ENCODE measurements at regions not wholly inside any gene's neighbourhood (a gene's known extent, or its start where the extent isn't known, plus 50 kb on each side); places are given as distances from the start of the nearest gene placed in this dataset.

- intact Hi-C loops (cut with DNase I) = no loop called here
These were observed 92.6 kb downstream of the FAT3 start for GRCh38 chr11:92317222-92317621.

GRCh38 chr11:92317721-92318120 lies 93.1 kb downstream of the FAT3 start:
- intact Hi-C loops (cut with DNase I) = no loop called here
- DNase-seq = no peak

More at GRCh38 chr11:92317222-92317621, 92.6 kb downstream of the FAT3 start:
- DNase-seq = no peak

- intact Hi-C loops (cut with DNase I) = no loop called here
- no peak for DNase-seq
These were observed 97.6 kb downstream of the FAT3 start for GRCh38 chr11:92322225-92322624.

GRCh38 chr11:92324890-92325289 lies 100.3 kb downstream of the FAT3 start:
- DNase-seq = no peak
- intact Hi-C loops (cut with DNase I) = no loop called here

GRCh38 chr11:92325416-92325815 lies 100.8 kb downstream of the FAT3 start:
- intact Hi-C loops (cut with DNase I) = no loop called here
- DNase-seq = no peak

GRCh38 chr11:92329137-92329536 lies 104.5 kb downstream of the FAT3 start:
- intact Hi-C loops (cut with DNase I) = no loop called here
- DNase-seq = no peak

- intact Hi-C loops (cut with DNase I) = no loop called here
- no peak for DNase-seq
These were observed 105.0 kb downstream of the FAT3 start for GRCh38 chr11:92329646-92330045.

GRCh38 chr11:92330114-92330513 lies 105.5 kb downstream of the FAT3 start:
- DNase-seq = no peak
- intact Hi-C loops (cut with DNase I) = no loop called here

GRCh38 chr11:92332986-92333385 lies 108.4 kb downstream of the FAT3 start:
- no peak for DNase-seq
- intact Hi-C loops (cut with DNase I) = no loop called here

- intact Hi-C loops (cut with DNase I) = no loop called here
- peak in 1 of 10 donors; percentile 26 for DNase-seq
These were observed 116.2 kb downstream of the FAT3 start for GRCh38 chr11:92340839-92341238.

- intact Hi-C loops (cut with DNase I) = no loop called here
- no peak for DNase-seq
These were observed 117.6 kb downstream of the FAT3 start for GRCh38 chr11:92342034-92342720.

GRCh38 chr11:92342886-92343285 lies 118.3 kb downstream of the FAT3 start:
- DNase-seq = no peak
- intact Hi-C loops (cut with DNase I) = no loop called here

- DNase-seq = no peak
- intact Hi-C loops (cut with DNase I) = no loop called here
These were observed 121.6 kb downstream of the FAT3 start for GRCh38 chr11:92346220-92346619.

GRCh38 chr11:92347454-92347853 lies 122.8 kb downstream of the FAT3 start:
- intact Hi-C loops (cut with DNase I) = no loop called here
- no peak for DNase-seq

- intact Hi-C loops (cut with DNase I) = no loop called here
- no peak for DNase-seq
These were observed 125.0 kb downstream of the FAT3 start for GRCh38 chr11:92349486-92350156.

- intact Hi-C loops (cut with DNase I) = no loop called here
- DNase-seq = no peak
These were observed 132.7 kb downstream of the FAT3 start for GRCh38 chr11:92357344-92357743.

GRCh38 chr11:92357841-92358240 lies 133.2 kb downstream of the FAT3 start:
- intact Hi-C loops (cut with DNase I) = no loop called here
- DNase-seq = no peak

- intact Hi-C loops (cut with DNase I) = no loop called here
- no peak for DNase-seq
These were observed 136.9 kb downstream of the FAT3 start for GRCh38 chr11:92361551-92361950.

- intact Hi-C loops (cut with DNase I) = no loop called here
- DNase-seq = no peak
These were observed 138.4 kb downstream of the FAT3 start for GRCh38 chr11:92362989-92363388.

GRCh38 chr11:92364177-92364576 lies 139.6 kb downstream of the FAT3 start:
- DNase-seq = no peak
- intact Hi-C loops (cut with DNase I) = no loop called here

GRCh38 chr11:92376146-92376599 lies 151.6 kb downstream of the FAT3 start:
- intact Hi-C loops (cut with DNase I) = no loop called here
- no peak for DNase-seq

GRCh38 chr11:92376680-92377079 lies 152.1 kb downstream of the FAT3 start:
- intact Hi-C loops (cut with DNase I) = no loop called here
- DNase-seq = no peak
